Fibroblast of lung (primary cell): ENCODE measurements at regions not wholly inside any gene's neighbourhood (a gene's known extent, or its start where the extent isn't known, plus 50 kb on each side); places are given as distances from the start of the nearest gene placed in this dataset.

Experiments
- DNase-seq, 2 donors: peaks; one replicate each; pipeline versions ENCODE4 v3.0.0 to v3.0.0-alpha.2; 2010; ENCODE audit warnings: low read depth in 2 of 2
- H2AFZ ChIP-seq: 2 replicates; pipeline ENCODE4 v1.5.1; 2012; ENCODE audit warnings: low read length, control low read depth, inconsistent platforms
- H3K27ac ChIP-seq: 2 replicates; pipeline ENCODE4 v1.5.1; 2011; ENCODE audit warnings: low read length, control low read depth; ENCODE audit not compliant: insufficient read depth
- H3K27me3 ChIP-seq: 2 replicates; pipeline ENCODE4 v1.5.1; 2011; ENCODE audit warnings: mild to moderate bottlenecking, low read length; ENCODE audit not compliant: control insufficient read depth, insufficient read depth
- H3K36me3 ChIP-seq: 2 replicates; pipeline ENCODE4 v1.5.1; 2011; ENCODE audit warnings: low read length; ENCODE audit not compliant: control insufficient read depth, insufficient read depth
- H3K4me1 ChIP-seq: 2 replicates; pipeline ENCODE4 v1.5.1; 2011; ENCODE audit warnings: low read length; ENCODE audit not compliant: control insufficient read depth, insufficient read depth; ENCODE audit errors: extremely low read depth
- H3K4me2 ChIP-seq: 2 replicates; pipeline ENCODE4 v1.5.1; 2011; ENCODE audit warnings: low read length, control low read depth; ENCODE audit not compliant: insufficient read depth; ENCODE audit errors: extremely low read depth
- H3K4me3 ChIP-seq, 4 experiments: fragments of 200-600 bp in 1 of 4; sonication (generic) in 1 of 4; replicated peaks in 1 of 4; 2 replicates each; pipeline ENCODE4 v1.5.1; 2011 to 2016; ENCODE audit warnings: low read length in 4 of 4, low read depth in 3 of 4, mild to moderate bottlenecking in 3 of 4, control low read depth in 2 of 4, inconsistent platforms in 1 of 4, mixed read lengths in 1 of 4; ENCODE audit not compliant: insufficient read depth in 1 of 4; ENCODE audit errors: control extremely low read depth in 1 of 4
- H3K79me2 ChIP-seq: 2 replicates; pipeline ENCODE4 v1.5.1; 2012; ENCODE audit warnings: mild to moderate bottlenecking, low read length, inconsistent platforms; ENCODE audit not compliant: control insufficient read depth, insufficient read depth
- H3K9ac ChIP-seq: 2 replicates; pipeline ENCODE4 v1.5.1; 2011; ENCODE audit warnings: mild to moderate bottlenecking, low read length, control low read depth; ENCODE audit not compliant: insufficient read depth
- H3K9me3 ChIP-seq: 2 replicates; pipeline ENCODE4 v1.5.1; 2012; ENCODE audit warnings: low read depth, low read length; ENCODE audit not compliant: control insufficient read depth, insufficient read depth
- H4K20me1 ChIP-seq: 2 replicates; pipeline ENCODE4 v1.5.1; 2011; ENCODE audit warnings: low read length; ENCODE audit not compliant: control insufficient read depth, insufficient read depth; ENCODE audit errors: extremely low read depth
- CTCF ChIP-seq, 2 donors: IDR thresholded peaks in 1 of 2; conservative IDR thresholded peaks in 1 of 2; 1 replicate in 1 of 2; 2 replicates in 1 of 2; pipeline ENCODE4 v1.5.1; 2011 to 2012; ENCODE audit warnings: low read length in 2 of 2, control low read depth in 1 of 2, inconsistent platforms in 1 of 2, low read depth in 1 of 2, mild to moderate bottlenecking in 1 of 2
- EZH2 ChIP-seq: IDR thresholded peaks from 2 replicates; pipeline ENCODE4 v1.5.1; 2012; ENCODE audit warnings: low read length, control low read depth, mild to moderate bottlenecking; ENCODE audit errors: missing control alignments

GRCh38 chr11:97263183-97263858 is 873.5 kb downstream of the JRKL start:
- Histone ChIP-seq H4K20me1 (no peaks in the 10 kb centered on the region), H3K4me2 (no peak overlapping the region), H3K27me3 (no peaks in the 10 kb centered on the region), H2AFZ (no peak overlapping the region), H3K79me2 (no peaks in the 10 kb centered on the region), H3K9me3 (no peaks in the 10 kb centered on the region), H3K4me1 (no peaks in the 10 kb centered on the region), H3K27ac (no peak overlapping the region), H3K4me3 (no peak overlapping the region), H3K9ac (no peak overlapping the region), H3K36me3 (no peaks in the 10 kb centered on the region)
- DNase-seq, result no peak
- TF ChIP-seq CTCF (conservative IDR thresholded peaks at IDR 0.05 in 1 of 2, IDR thresholded peaks at IDR 0.05 in 1 of 2; ENCODE audit: low read depth in 1 of 2, low read length in 2 of 2) (no peak), EZH2 (no peak)

GRCh38 chr11:97269527-97269926 is 879.7 kb downstream of the JRKL start:
- TF ChIP-seq EZH2, result no peak
- no peak for TF ChIP-seq CTCF (conservative IDR thresholded peaks at IDR 0.05 in 1 of 2, IDR thresholded peaks at IDR 0.05 in 1 of 2; ENCODE audit: low read depth in 1 of 2, low read length in 2 of 2)
- Histone ChIP-seq H2AFZ (no peak overlapping the region), H3K79me2 (no peaks in the 10 kb centered on the region), H4K20me1 (no peaks in the 10 kb centered on the region), H3K27ac (no peak overlapping the region), H3K4me2 (no peak overlapping the region), H3K36me3 (no peaks in the 10 kb centered on the region), H3K4me1 (no peaks in the 10 kb centered on the region), H3K9ac (no peak overlapping the region), H3K4me3 (no peak overlapping the region), H3K27me3 (no peaks in the 10 kb centered on the region), H3K9me3 (no peaks in the 10 kb centered on the region)
- no peak for DNase-seq

GRCh38 chr11:97279341-97279740 is 889.5 kb downstream of the JRKL start:
- Histone ChIP-seq H3K4me2 (no peak overlapping the region), H3K36me3 (no peaks in the 10 kb centered on the region), H2AFZ (no peak overlapping the region)

More at GRCh38 chr11:97279341-97279740, 889.5 kb downstream of the JRKL start:
- Histone ChIP-seq H3K27ac (no peak overlapping the region), H3K9ac (no peak overlapping the region), H3K4me3 (no peak overlapping the region), H4K20me1 (no peaks in the 10 kb centered on the region), H3K4me1 (no peaks in the 10 kb centered on the region), H3K9me3 (no peaks in the 10 kb centered on the region), H3K79me2 (no peaks in the 10 kb centered on the region), H3K27me3 (no peaks in the 10 kb centered on the region)
- no peak for TF ChIP-seq CTCF (conservative IDR thresholded peaks at IDR 0.05 in 1 of 2, IDR thresholded peaks at IDR 0.05 in 1 of 2; ENCODE audit: low read depth in 1 of 2, low read length in 2 of 2)
- no peak for TF ChIP-seq EZH2
- no peak for DNase-seq
